Tibial artery (tissue), 4 donors: ENCODE measurements at regions not wholly inside any gene's neighbourhood (a gene's known extent, or its start where the extent isn't known, plus 50 kb on each side); places are given as distances from the start of the nearest gene placed in this dataset.
"Not testable (repeated sequence)": the region's sequence is repeated elsewhere in the genome, so short reads cannot be mapped to it uniquely, and the experiment has no call there.

Source experiments
- DNase-seq, 2 donors: peaks; one replicate each; pipeline ENCODE4 v3.0.0-alpha.2; 2019
- H3K27ac ChIP-seq, 2 donors: fragments of 200-600 bp; sonication (generic) in 1 of 2; 1 replicate in 1 of 2; 2 replicates in 1 of 2; pipeline ENCODE4 v1.5.1; 2018 to 2019; ENCODE audit warnings: mild to moderate bottlenecking in 1 of 2
- H3K27me3 ChIP-seq, 2 donors: fragments of 200-600 bp; sonication (generic) in 1 of 2; one replicate each; pipeline versions ENCODE4 v1.5.1 to v1.6.0; 2016 to 2019
- H3K36me3 ChIP-seq, 3 donors: fragments of 200-600 bp; sonication (generic) in 2 of 3; one replicate each; pipeline ENCODE4 v1.5.1; 2016 to 2019; ENCODE audit warnings: mild to moderate bottlenecking in 2 of 3
- H3K4me1 ChIP-seq, 4 donors: fragments of 200-600 bp; sonication (generic) in 2 of 4; 1 replicate in 3 of 4; 2 replicates in 1 of 4; pipeline ENCODE4 v1.5.1; 2016 to 2019
- H3K4me3 ChIP-seq, 2 donors: fragments of 200-600 bp; sonication (generic) in 1 of 2; 1 replicate in 1 of 2; 2 replicates in 1 of 2; pipeline ENCODE4 v1.5.1; 2018 to 2019; ENCODE audit warnings: mild to moderate bottlenecking in 2 of 2
- H3K9me3 ChIP-seq, 3 donors: fragments of 200-600 bp; sonication (generic) in 1 of 3; one replicate each; pipeline ENCODE4 v1.5.1; 2016 to 2019
- intact Hi-C: fragments of 100-400 bp; cut with DNase I; formaldehyde crosslinking; loops from one replicate; pipeline ENCODE4 v1.15.0; 2023; ENCODE audit warnings: low total_unique reads
- TF ChIP-seq, protein P1 (sequence below), 2 experiments: fragments of 200-600 bp in 1 of 2; fragments of 450-650 bp in 1 of 2; IDR thresholded peaks; one replicate each; pipeline ENCODE4 v1.5.1; 2017 to 2019; ENCODE audit warnings: antibody characterized with exemption in 2 of 2, mild to moderate bottlenecking in 1 of 2, moderate library complexity in 1 of 2

GRCh38 chr1:244328476-244328875 lies 123.2 kb downstream of the ADSS2 start:
- peaks cover 0 to 18% (median 9%) of the 10 kb centered on the region in 4 donors for H3K4me1 ChIP-seq
- intact Hi-C loops, result no loop called here
- TF ChIP-seq, protein P1, sequence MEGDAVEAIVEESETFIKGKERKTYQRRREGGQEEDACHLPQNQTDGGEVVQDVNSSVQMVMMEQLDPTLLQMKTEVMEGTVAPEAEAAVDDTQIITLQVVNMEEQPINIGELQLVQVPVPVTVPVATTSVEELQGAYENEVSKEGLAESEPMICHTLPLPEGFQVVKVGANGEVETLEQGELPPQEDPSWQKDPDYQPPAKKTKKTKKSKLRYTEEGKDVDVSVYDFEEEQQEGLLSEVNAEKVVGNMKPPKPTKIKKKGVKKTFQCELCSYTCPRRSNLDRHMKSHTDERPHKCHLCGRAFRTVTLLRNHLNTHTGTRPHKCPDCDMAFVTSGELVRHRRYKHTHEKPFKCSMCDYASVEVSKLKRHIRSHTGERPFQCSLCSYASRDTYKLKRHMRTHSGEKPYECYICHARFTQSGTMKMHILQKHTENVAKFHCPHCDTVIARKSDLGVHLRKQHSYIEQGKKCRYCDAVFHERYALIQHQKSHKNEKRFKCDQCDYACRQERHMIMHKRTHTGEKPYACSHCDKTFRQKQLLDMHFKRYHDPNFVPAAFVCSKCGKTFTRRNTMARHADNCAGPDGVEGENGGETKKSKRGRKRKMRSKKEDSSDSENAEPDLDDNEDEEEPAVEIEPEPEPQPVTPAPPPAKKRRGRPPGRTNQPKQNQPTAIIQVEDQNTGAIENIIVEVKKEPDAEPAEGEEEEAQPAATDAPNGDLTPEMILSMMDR (IDR thresholded peaks at IDR 0.05), result no peak
- peaks cover 0 to 8% (median 0%) of the 10 kb centered on the region in 3 donors for H3K9me3 ChIP-seq
- no peak for DNase-seq
- H3K4me3 ChIP-seq, result no peak overlapping the region
- H3K27me3 ChIP-seq, result no peaks in the 10 kb centered on the region
- H3K27ac ChIP-seq, result no peak overlapping the region
- no peaks in the 10 kb centered on the region for H3K36me3 ChIP-seq

DNA sequence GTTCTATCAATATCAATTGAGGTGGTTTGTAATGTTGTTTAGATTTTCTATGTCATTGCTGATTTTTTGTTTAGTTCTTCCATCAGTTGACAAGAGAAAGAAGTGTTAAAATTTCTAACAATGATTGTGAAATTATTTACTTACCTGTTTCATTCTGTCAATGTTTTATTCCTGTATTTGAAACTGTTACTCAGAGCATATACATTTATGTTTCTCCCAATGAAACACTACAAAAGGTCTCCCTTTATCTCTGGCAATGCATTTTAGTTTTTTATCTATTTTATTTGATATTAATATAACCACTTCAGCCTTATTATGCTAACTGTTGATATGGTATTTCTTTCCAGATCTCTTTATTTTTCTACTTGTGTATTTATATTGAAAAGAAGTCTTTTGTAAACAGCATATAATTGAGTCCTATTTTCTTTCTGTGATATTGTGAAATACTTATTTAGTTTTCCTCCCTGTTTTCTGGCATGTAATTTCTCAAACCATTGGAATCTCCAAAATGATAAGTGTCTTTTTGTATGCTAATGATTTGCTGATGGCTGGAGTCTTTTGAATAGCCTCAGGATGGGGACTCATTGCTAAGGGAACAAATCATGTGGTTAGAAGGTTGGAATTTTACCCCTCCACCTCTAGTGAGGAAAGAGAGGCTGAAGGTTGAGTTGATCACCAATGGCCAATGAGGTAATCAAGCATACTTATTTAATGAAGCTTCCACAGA lies 122.0 kb downstream of the ADSS2 start:
- peaks cover 0 to 8% (median 0%) of the 10 kb centered on the region in 3 donors for H3K9me3 ChIP-seq
- no peak for DNase-seq
- TF ChIP-seq, protein P1 (IDR thresholded peaks at IDR 0.05), result no peak
- H3K27ac ChIP-seq, result no peak overlapping the region
- no peaks in the 10 kb centered on the region for H3K27me3 ChIP-seq
- intact Hi-C loops, result no loop called here
- peaks cover 0 to 6% (median 2%) of the 10 kb centered on the region in 4 donors for H3K4me1 ChIP-seq
- no peaks in the 10 kb centered on the region for H3K36me3 ChIP-seq
- no peak overlapping the region for H3K4me3 ChIP-seq

DNA sequence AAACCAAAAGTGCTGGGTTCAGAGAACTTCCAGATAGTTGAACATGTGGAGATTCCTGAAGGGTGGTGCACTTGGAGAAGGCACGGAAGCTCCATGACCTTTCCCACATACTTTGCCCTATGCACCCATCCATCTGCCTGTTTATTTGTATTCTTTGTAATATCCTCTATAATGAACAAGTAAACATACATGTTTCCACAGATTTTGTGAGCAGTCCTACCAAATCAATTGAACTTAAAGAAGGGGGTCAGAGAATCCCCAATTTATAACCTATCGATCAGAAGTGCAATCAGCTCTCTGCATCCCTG lies 121.4 kb downstream of the ADSS2 start:
- intact Hi-C loops, result no loop called here
- H3K36me3 ChIP-seq, result no peaks in the 10 kb centered on the region
- H3K27me3 ChIP-seq, result no peaks in the 10 kb centered on the region
- peaks cover 0 to under 1% (median 0%) of the 10 kb centered on the region in 4 donors for H3K4me1 ChIP-seq
- no peak overlapping the region for H3K4me3 ChIP-seq
- H3K27ac ChIP-seq, result no peak overlapping the region
- H3K9me3 ChIP-seq, result peaks cover 0 to 8% (median 0%) of the 10 kb centered on the region in 3 donors
- DNase-seq, result no peak
- TF ChIP-seq, protein P1 (IDR thresholded peaks at IDR 0.05), result no peak

GRCh38 chr1:244332761-244333160 lies 118.9 kb downstream of the ADSS2 start:
- H3K4me1 ChIP-seq, H3K36me3 ChIP-seq, H3K27me3 ChIP-seq, H3K4me3 ChIP-seq, H3K9me3 ChIP-seq, H3K27ac ChIP-seq, DNase-seq, intact Hi-C loops: not testable (repeated sequence)

GRCh38 chr1:244334315-244334714 lies 117.4 kb downstream of the ADSS2 start:
- H3K27me3 ChIP-seq, H3K27ac ChIP-seq, H3K4me1 ChIP-seq, DNase-seq, H3K9me3 ChIP-seq, H3K4me3 ChIP-seq, H3K36me3 ChIP-seq, intact Hi-C loops: not testable (repeated sequence)

- H3K4me3 ChIP-seq, H3K27ac ChIP-seq, H3K9me3 ChIP-seq, H3K4me1 ChIP-seq, DNase-seq, H3K36me3 ChIP-seq, H3K27me3 ChIP-seq, intact Hi-C loops: not testable (repeated sequence)
Observed at GRCh38 chr1:244334842-244335241, 116.9 kb downstream of the ADSS2 start.

- H3K27ac ChIP-seq, result no peak overlapping the region
- TF ChIP-seq, protein P1 (IDR thresholded peaks at IDR 0.05), result no peak
- no peaks in the 10 kb centered on the region for H3K36me3 ChIP-seq
- H3K4me1 ChIP-seq, result no peaks in the 10 kb centered on the region
- no peaks in the 10 kb centered on the region for H3K9me3 ChIP-seq
- intact Hi-C loops, result no loop called here
- H3K4me3 ChIP-seq, result no peak overlapping the region
- no peak for DNase-seq
- H3K27me3 ChIP-seq, result no peaks in the 10 kb centered on the region
Observed at GRCh38 chr1:244335456-244335855, 116.3 kb downstream of the ADSS2 start.
